ENCODE measurements at regions not wholly inside any gene's neighbourhood (a gene's known extent, or its start where the extent isn't known, plus 50 kb on each side); places are given as distances from the start of the nearest gene placed in this dataset.
"Not testable (repeated sequence)": the region's sequence is repeated elsewhere in the genome, so short reads cannot be mapped to it uniquely, and the experiment has no call there.

- no peak for FAIRE-seq
These were observed 50.1 kb upstream of the SIRPA start for GRCh38 chr20:1845163-1845523.

- no peak for FAIRE-seq
These were observed 50.7 kb upstream of the SIRPA start for GRCh38 chr20:1844325-1845162.

DNA sequence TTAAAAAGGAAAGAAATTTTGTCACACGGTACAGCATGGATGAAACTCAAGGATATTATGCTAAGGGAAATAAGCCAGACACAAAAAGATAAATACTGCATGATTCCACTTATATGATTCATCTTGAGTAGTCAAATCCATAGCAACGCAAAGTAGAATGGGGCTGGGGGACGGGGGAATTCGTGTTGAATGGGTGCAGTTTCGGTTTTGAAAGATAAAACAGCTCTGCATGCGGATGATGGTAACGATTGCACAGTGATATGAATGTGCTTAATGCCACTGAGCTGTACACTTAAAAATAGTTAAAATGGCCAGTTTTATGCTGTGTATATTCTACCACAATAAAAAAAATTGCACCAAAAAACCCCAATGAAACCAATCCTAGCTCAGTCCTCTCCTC lies 52.9 kb upstream of the SIRPA start:
- no peak for FAIRE-seq

GRCh38 chr20:1841554-1842140 lies 53.6 kb upstream of the SIRPA start:
- FAIRE-seq, result no peak

GRCh38 chr20:1840817-1841553 lies 54.2 kb upstream of the SIRPA start:
- no peak for FAIRE-seq

DNA sequence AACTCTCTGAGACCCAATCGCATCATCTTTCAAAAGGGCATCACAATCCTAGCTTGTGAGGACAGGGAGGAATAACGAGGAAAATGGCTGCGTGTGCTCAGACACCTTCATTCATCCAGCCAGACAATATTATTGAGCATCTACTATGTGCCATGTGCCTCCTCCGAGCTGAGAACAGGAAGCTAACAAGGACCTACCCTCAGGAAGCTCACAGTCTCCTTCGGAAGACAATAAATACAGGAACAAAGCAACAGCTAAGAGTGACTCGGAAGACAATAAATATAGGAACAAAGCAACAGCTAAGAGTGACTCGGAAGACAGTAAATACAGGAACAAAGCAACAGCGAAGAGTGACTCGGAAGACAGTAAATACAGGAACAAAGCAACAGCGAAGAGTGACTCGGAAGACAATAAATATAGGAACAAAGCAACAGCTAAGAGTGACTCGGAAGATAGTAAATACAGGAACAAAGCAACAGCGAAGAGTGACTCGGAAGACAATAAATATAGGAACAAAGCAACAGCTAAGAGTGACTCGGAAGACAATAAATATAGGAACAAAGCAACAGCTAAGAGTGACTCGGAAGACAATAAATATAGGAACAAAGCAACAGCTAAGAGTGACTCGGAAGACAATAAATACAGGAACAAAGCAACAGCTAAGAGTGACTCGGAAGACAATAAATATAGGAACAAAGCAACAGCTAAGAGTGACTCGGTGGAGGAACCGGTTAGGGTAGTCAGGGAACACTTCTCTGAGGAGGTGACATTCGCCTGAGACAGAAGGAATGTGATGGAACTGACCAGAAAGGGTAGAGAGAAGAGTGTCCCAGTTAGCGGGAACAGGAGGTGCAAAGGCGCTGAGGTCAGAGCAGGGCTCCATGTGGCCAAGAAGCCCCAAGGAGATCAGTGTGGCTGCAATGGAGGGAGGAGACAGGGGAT lies 55.6 kb upstream of the SIRPA start:
- not testable (repeated sequence) for FAIRE-seq

- FAIRE-seq, result no peak
These were observed 56.5 kb upstream of the SIRPA start for GRCh38 chr20:1838556-1839279.

GRCh38 chr20:1835186-1836035 lies 59.8 kb upstream of the SIRPA start:
- FAIRE-seq, result no peak

- FAIRE-seq, result no peak
These were observed 61.2 kb upstream of the SIRPA start for GRCh38 chr20:1833728-1834726.

DNA sequence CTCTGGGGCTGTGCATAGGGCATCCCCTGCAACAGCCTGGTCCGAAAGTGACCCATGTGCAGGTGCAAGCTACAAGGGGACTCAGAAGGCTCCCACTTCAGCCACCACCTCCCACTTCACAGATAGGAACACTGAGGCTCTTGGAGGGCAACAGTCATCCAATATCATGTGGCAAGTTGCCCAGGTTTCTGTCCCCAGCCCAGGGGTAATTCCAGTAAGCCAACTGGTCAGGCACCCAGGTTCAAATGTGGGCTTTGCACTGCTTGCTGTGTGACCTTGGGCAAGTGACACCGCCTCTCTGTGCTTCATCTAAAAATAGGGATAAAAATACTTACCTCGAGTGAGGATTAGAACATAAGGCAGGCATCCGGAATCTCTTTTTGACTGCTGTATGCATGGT lies 62.0 kb upstream of the SIRPA start:
- no peak for FAIRE-seq

- FAIRE-seq, result no peak
These were observed 62.6 kb upstream of the SIRPA start for GRCh38 chr20:1832634-1833033.

- FAIRE-seq, result no peak
These were observed 63.6 kb upstream of the SIRPA start for GRCh38 chr20:1831606-1832005.

DNA sequence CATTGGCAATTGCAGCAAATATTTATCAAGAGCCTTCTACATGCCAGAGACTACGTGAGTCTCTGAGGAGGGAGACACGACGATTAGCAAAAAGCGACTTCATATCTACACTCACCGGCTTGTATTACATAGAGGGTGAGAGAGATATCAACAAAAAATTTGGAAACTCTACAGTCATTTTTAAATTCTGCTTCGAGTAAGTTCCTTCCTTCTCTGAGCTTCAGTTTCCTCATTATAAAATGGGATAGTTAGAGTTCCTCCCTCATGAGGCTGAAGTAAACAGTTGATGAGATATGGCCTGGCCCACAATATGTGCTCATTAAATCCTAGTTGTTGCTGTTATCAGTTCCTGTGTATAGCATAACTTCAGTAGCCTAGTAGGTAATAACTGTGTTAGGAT lies 64.1 kb upstream of the SIRPA start:
- FAIRE-seq, result no peak

GRCh38 chr20:1830240-1830639 lies 65.0 kb upstream of the SIRPA start:
- no peak for FAIRE-seq

GRCh38 chr20:1829531-1829930 lies 65.7 kb upstream of the SIRPA start:
- FAIRE-seq, result no peak

GRCh38 chr20:1828786-1829131 lies 66.4 kb upstream of the SIRPA start:
- FAIRE-seq, result no peak

GRCh38 chr20:1827974-1828785 lies 67.0 kb upstream of the SIRPA start:
- FAIRE-seq, result no peak

DNA sequence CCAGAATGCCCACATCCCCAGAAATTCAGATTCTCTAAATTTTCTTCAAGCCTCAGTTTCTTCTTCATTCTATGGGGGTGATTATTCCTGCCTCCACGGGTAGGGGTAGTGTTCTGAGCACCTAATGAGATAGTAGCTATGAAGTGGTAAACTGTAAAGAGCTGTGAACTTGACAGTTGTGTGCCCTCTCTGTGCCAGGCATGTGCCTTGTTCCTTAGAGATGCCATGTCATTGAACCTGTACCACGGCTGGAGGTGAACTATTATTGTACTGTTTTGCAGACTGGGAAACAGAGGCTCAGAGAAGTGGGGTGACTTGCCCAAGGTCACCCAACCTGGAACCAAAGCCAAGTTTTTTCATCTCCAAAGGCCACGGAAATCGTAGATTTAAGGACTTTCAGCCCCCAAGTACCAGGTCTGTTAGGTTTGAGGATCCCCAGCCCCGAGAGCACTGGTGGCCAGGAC lies 67.7 kb upstream of the SIRPA start:
- no peak for FAIRE-seq

DNA sequence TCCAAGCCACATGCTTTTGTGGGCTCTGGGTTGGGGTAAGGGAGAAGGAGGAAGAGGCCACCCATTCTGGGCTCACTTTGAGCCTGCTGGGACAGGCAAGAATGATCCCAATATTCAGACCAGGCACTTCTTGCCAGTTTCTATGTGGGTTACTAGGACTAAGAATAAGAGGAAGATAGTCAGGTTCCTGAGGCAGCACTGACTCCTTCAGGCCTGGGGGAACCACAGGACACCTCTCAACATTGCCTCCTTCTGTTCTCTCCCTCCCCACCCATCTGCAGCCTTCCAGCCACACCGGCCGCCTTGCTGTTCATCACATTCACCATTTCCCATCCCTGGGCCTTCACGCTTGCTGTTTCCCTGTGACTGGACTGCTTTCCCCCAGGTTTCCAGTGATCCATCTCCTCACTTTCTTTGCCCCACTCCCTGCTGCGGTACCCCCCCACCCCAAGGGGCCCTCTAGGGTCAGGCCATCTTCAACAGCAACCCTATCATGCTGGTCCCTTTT lies 69.2 kb upstream of the SIRPA start:
- no peak for FAIRE-seq
